ENCODE measurements at regions not wholly inside any gene's neighbourhood (a gene's known extent, or its start where the extent isn't known, plus 50 kb on each side); places are given as distances from the start of the nearest gene placed in this dataset.

DNA sequence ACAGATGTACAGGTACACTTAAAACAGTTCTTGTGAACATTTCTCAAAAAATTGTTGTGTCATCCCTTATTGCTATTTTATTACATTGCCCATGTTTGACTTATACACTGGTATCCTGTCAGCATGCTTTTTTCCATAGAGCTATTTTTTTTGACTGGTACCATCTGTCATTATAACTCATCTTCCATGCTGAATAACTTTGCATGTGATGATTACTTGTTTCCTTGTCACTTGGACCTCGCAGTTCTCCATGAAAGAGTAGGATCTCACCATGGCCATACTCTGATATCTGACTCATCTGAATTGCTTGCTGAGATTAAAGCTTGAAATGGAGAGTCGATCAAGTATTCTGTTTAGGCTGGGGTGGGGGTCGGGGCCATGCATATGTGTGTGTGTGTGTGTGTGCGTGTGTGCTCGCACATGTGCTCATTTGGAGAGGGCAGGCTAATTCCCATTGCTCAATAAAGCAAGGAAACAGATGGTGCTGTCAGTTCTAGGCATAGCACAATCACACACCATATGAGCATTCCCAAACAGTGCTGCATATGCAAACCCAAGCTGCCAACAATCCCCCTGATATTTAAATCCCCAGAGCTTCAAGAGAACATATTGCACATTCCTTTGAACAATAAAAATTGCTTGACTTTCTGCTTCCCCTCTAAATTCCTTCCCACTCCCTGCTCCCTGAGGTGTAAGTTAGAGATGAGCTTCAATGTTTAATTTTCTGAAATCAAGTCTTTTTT is 62.9 kb downstream of the NHLRC3 start:
- intact Hi-C loops (cut with micrococcal nuclease), result no loop called here

DNA sequence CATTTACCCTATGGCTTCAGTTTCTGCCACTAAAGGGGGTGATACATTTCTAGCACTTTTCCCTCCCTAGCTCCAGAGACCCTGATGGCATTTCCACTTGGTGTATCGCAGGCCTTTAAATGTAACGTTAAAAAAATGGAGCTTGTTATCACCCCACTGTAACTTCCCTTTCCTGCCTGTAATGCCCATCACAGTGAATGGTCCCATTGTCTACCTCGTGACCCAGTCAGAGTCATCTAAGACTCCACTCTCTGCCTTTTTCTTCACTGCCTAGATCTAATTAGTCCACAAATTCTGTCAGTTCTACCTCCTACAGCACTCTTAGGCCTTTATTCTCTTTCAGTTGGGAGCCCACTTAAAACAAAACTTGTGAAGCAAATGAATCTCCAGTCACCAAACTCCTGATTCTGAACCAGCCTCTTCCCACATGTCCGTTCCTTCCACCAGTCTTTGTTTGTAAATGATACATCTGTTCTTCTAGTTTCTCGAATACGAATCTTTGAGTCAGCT is 64.8 kb downstream of the NHLRC3 start:
- intact Hi-C loops (cut with micrococcal nuclease), result no loop called here

DNA sequence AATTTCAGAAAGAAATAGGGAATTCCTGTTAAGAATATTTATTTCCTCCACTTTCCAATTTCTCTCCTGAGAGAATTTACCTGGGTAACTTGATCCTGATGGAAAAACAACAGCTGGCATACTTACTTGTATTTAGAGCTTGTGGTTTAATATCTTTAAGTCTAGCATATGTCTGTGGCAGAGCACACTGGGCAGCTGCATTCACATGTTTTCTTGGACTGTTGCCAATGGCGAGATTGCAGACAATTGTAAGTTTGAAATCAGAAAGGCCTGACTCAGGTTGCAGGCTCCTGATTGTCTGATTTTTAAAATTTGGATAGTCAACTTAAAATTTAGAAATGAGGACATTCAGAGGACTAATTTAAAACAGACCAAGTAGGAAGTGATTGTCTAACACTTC is 66.9 kb downstream of the NHLRC3 start:
- intact Hi-C loops (cut with micrococcal nuclease), result no loop called here

DNA sequence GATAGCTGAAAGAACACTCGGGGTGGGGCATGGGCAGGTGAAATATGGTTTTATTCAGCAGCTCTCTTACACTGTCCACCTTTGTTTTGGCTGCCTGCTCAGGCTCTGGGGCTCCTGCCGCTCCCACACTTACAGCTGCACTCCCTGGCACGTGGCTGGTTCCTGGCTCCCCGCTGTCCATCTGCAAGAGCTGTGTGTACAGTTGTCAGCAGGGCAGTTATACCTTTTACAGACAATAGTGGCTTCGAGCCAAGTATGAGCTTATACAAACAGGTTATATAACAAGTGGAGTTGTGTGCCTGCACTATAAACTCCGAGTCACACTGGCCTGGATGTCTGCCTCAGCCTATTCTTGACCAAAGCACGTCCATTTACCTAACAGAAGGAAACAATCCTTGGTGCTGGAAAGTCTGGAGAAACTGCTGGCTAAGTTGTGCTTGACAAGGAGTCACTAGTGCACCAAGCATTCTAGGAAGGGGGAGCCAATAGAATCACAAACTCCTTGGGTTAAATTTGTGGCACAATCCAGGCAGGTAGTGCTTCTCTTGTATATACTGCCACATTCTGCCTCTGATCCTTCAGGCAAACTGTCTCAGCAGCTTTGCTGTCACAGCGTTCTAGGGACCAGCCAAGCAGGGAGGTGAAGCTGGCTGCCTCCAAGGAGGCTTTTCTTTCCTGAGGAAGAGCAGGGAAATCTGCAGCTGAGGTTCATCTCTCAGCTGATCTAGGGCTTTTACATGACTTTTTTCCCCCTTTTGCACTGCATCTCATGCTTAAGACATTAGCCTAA is 68.2 kb downstream of the NHLRC3 start:
- intact Hi-C loops (cut with micrococcal nuclease), result no loop called here

DNA sequence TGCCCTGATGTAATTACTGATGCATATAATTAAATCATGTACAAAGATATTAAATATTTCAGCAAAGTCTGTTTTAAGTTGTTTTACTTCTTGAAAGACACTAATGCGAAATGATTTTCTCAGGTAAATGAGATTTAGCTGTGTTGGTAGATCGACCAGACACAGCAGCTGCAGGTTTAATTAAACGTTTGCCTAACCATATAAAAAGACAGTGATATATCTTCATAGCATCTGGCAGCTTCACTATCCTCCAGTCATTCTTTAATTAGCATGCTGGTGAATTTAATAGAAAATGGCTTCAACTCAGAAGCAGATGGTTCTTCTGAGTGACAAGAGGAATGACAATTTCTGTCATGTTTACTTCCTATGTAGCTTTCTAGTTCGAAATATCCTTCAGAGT is 69.3 kb downstream of the NHLRC3 start:
- intact Hi-C loops (cut with micrococcal nuclease), result no loop called here

DNA sequence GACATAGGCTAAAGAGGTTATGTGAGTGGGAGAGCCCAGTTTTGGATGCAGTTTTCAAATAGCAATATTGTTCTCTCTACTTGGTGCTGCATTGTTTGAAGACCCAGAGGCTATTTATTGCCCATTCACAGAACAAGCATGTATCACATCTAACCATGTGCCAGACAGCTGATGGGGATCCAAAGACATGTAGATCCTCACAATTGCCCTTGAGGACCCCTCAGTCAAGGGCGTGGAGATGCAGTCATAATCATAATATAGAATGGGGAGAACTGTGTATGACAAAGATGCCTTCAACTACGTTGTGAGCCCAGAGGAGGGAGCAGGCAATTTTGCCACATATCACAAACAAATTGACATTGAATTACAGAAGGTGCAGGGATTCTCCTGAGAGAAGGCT is 70.5 kb downstream of the NHLRC3 start:
- intact Hi-C loops (cut with micrococcal nuclease), result no loop called here

DNA sequence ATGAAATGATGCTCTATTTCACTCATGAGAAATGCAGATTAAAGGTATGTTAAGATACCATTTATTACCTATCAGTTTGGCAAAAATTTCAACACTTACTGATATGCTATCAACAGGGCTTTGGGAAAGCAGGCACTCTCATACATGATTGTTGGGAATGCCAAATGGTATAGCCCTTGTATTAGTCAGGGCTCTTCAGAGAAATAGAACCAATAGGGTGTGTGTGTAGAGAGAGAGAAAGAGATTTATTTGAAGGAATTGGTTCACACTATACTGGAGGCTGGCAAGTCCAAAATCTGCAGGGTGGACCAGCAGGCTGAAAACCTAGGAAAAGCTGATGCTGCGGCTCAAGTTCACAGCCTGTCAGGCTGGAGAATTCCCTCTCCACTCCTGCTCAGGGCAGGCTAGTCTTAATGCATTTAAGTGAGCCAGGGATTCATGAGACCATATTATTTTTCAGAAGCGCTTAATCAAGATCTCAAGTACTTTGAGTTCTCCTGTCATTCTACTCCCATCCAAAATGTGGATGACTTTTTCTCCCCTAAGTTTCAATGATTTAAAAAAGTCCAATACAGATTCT is 72.4 kb downstream of the NHLRC3 start:
- intact Hi-C loops (cut with micrococcal nuclease), result no loop called here

DNA sequence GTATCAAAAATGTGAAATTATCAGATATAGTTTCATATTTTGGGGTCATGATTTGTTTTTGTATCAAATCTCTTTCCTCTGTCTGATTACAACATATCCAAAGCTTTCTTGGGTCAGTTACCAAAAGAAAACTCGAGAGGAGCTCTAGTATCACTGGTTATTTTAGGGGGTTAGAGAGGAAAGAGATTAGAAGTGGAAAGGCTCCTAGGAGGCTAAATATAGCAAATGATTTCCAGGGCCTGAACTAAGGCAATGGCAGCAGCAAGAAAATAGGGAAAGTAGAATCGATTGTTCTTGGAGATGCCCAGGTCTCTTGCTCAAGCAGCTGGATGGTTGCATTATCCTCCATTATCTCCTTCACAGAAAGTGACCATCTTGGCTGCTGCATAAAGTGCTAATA is 72.9 kb downstream of the NHLRC3 start:
- intact Hi-C loops (cut with micrococcal nuclease), result no loop called here

DNA sequence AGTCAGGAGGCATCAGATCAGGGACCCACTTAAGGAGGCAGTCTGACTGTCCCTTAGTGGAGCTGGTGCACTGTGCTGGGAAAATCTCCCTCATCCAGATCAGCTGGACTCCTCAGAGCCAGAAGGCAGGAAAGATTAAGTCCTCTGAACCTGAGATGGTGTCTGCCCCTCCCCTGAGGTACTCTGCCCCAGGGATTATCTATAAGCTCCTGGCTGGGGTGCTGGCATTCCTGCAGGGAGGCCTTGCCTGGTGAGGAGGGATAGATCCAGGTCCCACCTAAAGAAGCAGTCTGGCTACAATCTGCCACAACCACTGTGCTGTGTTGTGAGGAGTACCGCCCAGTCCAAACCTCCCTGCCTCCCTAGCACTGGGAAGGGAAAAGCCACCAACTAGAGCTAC is 81.2 kb downstream of the NHLRC3 start:
- intact Hi-C loops (cut with micrococcal nuclease), result no loop called here

DNA sequence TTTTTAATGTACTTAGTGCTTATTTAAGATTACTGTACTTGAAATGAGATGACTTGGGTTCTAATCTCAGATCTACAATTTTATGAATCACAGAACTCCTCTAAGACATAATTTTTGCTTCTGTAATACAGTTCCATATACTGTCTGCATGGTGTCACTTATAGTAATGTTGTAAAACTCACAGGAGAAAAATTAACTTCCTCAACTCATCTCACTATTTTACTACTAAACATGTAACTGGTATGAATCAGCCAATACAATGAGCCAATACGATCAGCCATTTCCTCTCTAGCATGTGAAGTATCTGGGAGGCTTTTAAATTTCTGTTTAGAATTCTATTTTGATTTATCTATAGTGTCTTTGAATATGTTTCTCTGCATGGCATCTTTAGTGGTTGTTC is 85.3 kb downstream of the NHLRC3 start:
- intact Hi-C loops (cut with micrococcal nuclease), result no loop called here

DNA sequence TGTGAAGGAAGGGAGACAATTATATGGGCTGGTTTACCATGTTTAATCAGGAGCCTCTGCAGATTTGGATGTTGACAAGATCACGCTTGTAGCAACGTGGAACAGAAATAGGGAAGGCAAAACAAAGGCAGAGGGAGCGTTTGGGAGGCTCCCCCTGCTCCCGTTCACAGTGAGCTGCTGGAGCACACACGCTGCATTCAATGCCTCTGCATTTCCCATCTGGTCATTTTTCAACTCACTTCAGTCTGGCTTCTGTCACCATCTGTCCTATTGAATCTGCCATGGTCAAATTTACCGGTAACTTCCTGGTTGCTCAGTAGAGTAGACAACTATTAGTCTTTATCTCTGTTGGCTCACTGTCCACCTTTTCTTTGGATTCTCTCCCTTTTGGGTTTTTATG is 91.0 kb downstream of the NHLRC3 start:
- intact Hi-C loops (cut with micrococcal nuclease), result no loop called here

DNA sequence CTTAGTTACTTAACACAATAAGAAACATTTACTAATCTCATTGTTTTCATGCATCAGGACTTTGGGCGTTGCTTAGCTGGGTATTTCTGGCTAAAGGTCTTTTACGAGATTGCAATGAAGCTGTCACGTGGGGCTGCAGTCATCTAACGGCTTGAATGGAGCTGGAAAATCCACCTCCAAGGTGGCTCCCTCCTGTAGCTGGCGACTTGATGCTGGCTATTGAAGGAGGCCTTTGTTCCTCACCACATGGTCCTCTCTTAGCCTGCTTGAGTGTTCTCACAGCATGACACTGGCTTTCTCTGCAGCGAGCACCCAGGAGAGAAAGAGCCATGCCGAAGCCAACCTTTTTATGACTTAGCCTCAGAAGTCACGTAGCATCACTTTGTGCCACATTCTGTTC is 92.0 kb downstream of the NHLRC3 start:
- intact Hi-C loops (cut with micrococcal nuclease), result no loop called here

DNA sequence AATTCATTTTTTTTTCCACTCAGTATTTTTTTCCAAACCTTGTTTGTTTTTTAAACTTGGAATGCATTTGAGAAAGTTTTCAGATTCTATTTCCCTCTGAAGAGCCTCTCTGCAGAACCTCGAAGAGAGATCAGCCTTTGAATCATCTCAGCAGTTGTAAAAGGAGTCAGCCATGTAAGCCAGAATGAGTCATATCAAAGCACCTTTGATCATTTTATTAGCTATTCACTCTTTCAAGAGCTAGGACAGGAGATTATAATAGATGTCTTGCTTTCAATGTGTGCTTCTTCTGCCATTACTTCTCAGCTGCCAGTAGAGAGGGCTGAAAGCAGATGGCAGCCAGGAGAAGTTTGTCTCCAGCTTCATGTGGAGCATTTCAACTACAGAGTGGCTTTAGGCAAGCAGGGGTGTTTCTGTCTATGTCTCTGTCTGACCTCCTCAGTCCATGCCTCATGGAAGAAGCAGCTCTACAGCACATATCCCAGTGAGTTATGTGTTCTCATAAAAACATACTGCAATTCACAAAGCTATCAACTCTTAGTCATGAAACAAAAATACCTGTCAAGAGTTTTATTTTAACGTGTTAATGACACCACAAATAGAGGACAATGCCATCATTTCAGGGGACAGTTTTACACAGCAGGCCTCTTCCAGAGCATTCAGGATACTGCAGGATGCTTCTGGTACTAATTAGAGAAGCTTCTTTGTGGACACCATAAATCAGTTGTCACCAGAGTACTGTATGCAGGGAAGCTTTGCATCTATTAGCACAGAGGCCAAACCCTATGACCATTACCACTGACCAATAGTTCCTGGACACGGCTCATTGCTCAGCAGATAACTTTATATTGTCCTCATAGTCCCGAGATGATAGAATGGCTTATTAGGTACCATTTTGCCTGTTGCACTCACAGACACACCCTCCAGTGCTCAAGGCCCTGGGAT is 94.3 kb downstream of the NHLRC3 start:
- intact Hi-C loops (cut with micrococcal nuclease), result no loop called here

DNA sequence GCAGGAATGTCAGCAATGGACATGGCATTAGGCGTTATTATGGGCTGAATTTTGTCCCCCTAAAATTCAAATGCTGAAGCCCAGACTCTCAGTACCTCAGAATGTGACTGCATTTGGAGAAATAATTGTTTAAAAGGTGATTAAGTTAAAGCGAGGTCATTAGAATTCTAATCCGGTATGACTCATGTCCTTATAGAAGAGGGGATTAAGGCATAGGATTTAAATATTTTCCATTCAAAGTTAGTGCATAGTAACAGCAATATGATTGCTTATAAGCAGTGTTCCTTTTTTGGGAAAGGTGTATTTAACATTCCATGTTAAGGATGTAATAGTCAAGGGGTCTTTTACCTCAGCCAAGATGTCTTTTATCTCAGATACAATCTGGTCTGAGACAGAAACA is 95.5 kb downstream of the NHLRC3 start:
- intact Hi-C loops (cut with micrococcal nuclease), result no loop called here

DNA sequence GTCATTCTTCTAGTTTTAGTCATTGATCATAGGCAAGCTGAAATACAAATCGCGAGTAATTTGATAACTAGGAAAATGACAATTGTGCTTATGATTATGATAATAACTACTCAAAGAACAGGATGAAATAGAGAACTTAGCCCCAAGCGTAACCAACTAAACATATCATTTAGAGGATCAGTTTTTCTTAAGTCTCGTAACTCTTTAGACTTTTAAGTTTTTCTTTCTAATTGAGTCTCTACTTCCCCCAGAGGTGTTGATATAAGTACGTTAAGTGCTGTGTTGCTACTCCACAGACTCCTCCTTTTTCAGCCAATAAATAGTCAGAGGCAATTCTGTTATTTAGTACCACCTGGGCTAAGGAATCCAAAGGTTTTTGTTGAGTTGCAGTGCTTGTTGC is 96.3 kb downstream of the NHLRC3 start:
- intact Hi-C loops (cut with micrococcal nuclease), result no loop called here

DNA sequence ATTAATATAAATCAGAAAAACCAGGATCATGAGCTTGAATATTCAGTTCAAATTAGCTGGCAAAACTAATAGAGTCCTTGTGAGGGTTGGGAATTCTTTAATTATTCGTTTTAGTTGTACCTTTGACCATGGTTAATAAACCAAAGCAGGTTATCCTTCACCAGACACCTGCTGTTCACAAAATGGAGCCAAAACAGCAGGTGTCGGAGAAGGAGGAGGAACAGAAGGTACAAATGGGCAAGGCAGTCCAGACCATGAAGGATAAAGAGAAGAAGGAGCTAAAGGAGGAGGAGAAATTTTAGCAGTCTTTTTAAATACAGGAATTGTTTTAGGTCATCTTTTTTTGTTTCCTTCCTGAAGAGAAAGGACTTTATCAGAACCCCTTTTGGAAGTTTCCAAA is 106.1 kb downstream of the NHLRC3 start:
- intact Hi-C loops (cut with micrococcal nuclease), result no loop called here

DNA sequence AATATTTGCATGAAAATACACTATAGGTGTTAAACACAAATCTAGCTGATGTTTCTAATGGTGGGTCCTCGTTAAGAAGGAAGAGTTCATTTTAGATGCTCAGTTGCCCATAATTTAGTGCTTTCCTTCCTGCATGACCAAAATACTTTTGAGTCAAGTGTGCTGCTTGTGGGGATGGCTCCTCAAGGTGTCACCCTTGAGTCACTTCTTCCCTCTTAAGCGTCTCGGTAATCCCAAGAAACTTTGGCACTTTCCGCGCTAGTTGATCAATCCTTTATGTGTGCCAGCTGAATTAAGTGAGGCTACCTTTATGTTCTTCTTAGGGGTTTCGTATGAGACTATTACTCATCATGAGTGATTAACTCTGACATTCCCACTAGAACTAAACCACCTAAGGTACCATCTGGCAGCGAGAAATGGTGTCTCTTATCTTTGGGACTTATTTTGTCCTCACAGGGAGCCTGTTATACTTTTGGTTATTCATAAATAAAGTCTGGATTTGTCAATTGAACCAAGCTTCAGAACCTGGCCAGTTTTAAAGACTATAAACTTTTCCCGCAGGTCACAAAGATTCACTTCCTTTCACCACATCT is 106.8 kb downstream of the NHLRC3 start:
- intact Hi-C loops (cut with micrococcal nuclease), result loop anchor here (1.0 kb wide), 4 partner anchors 118 to 531 kb away; no protein-coding TSS in a partner anchor

DNA sequence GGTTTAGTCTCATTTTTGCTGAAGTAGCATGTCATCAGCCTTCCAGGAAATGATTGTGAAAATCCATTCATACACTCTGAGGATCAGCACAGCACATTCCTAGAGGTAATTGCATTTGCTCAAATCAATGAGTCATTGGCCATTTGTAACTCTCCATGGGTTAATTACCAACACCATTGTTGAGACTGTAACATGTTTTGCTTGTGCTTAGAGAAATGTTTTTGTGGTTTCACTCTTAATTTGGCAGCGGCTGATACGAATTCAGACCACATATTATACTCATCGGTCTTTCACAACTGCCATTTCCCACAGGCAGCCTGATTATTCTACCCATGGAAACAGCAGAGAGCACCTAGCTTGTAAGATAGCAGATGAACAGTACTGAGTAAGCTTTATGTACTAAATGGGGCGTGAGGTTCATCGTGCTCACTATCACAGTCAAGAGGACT is 110.3 kb downstream of the NHLRC3 start:
- intact Hi-C loops (cut with micrococcal nuclease), result no loop called here

DNA sequence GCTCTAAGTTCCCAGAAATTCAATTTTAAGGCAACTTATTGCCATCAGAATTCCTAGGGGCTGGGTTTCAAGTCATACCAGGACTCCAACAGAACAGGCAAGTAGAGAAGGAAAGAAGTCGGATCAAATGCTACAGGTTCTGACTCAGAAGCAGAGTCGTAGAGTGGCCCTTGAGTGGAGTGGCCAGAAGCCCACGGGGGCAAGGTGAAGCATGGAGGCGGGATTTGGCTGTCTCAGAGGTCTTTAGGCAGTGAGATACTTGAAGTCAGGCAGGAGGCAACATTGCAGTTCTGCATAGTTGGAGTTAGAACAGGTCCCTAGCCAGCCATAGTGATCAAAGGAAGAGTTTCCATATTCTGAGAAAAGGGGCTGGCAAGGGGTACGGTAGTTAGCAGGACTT is 111.6 kb downstream of the NHLRC3 start:
- intact Hi-C loops (cut with micrococcal nuclease), result no loop called here

DNA sequence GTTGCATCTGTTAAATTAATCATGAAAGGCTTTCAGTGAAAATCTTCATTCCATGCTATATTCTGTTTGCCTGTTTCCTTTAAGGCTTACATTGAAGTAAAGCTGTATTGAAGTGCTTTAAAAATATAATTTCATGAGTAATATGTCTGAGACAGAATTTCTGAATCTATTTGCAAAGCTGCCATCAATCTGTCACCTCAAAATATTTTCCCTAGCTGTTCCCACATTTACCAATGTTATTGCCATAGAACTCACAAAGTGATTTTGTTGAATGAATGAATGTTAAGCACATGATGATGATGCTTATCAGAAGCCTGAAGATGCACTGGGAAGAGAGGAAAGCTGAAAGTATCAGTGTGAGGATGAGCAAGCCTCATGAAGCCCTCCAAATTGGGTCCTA is 115.8 kb downstream of the NHLRC3 start:
- intact Hi-C loops (cut with micrococcal nuclease), result no loop called here

DNA sequence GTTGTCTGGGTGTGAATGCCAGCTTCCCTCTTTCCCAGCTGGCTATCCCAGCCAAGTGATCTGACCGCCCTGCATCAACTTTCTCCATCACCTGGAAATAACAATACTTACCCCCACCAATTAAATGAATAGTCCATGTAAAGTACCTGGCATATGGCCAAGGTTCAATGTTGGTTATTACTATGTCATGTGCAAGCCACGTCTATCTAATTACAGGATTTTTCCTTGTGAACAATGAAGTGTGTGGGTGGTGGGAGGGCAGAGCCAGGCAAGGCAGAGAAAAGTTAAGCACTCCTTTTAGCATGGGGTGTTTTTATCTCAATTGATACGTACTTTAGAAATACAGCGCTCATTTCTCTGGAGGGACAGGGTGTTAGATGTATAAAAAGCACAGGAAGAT is 121.1 kb downstream of the NHLRC3 start:
- intact Hi-C loops (cut with micrococcal nuclease), result no loop called here
